ENCODE measurements at regions not wholly inside any gene's neighbourhood (a gene's known extent, or its start where the extent isn't known, plus 50 kb on each side); places are given as distances from the start of the nearest gene placed in this dataset.
A peak's percentile ranks its signal among the peaks of the same experiment; 100 is the strongest.
"Not testable (repeated sequence)": the region's sequence is repeated elsewhere in the genome, so short reads cannot be mapped to it uniquely, and the experiment has no call there.

GRCh38 chr2:230627806-230628724, 84.6 kb upstream of the CAB39 start:
- no peaks in the 10 kb centered on the region for H3K9me3 ChIP-seq (ENCODE audit: low read length)
- H3K4me2 ChIP-seq (ENCODE audit: low read length): no peak overlapping the region
- H3K4me1 ChIP-seq (ENCODE audit: insufficient read depth, low read length, severe bottlenecking): no peaks in the 10 kb centered on the region
- no peak overlapping the region for H3K4me3 ChIP-seq (ENCODE audit: low read depth, low read length, poor library complexity, severe bottlenecking)
- TF ChIP-seq CTCF (IDR thresholded peaks at IDR 0.05; ENCODE audit: low read length) (no peak), EZH2 (IDR thresholded peaks at IDR 0.05; ENCODE audit: borderline replicate concordance, low read length) (no peak)
- H3K9me2 ChIP-seq (ENCODE audit: low read depth, low read length): no peaks in the 10 kb centered on the region
- H3K79me2 ChIP-seq (ENCODE audit: insufficient read depth, low read length): no peaks in the 10 kb centered on the region
- no peak overlapping the region for H3K9ac ChIP-seq (ENCODE audit: low read length)
- no peaks in the 10 kb centered on the region for H4K20me1 ChIP-seq (ENCODE audit: insufficient read depth, low read length)
- H3F3A ChIP-seq (ENCODE audit: insufficient read depth, low read length): no peaks in the 10 kb centered on the region
- no peaks in the 10 kb centered on the region for H3K27me3 ChIP-seq (ENCODE audit: insufficient read depth, low read length)
- no peaks in the 10 kb centered on the region for H3K36me3 ChIP-seq (ENCODE audit: insufficient read depth, low read length)
- no peak overlapping the region for H3K27ac ChIP-seq (ENCODE audit: low read depth, low read length, poor library complexity, severe bottlenecking)
- no peak overlapping the region for H2AFZ ChIP-seq (ENCODE audit: low read length)

- Histone ChIP-seq H3K9me3 (ENCODE audit: low read length) (no peaks in the 10 kb centered on the region), H3K27ac (ENCODE audit: low read depth, low read length, poor library complexity, severe bottlenecking) (no peak overlapping the region), H3K36me3 (ENCODE audit: insufficient read depth, low read length) (no peaks in the 10 kb centered on the region), H3F3A (ENCODE audit: insufficient read depth, low read length) (no peaks in the 10 kb centered on the region), H3K79me2 (ENCODE audit: insufficient read depth, low read length) (no peaks in the 10 kb centered on the region), H3K9me2 (ENCODE audit: low read depth, low read length) (no peaks in the 10 kb centered on the region), H2AFZ (ENCODE audit: low read length) (no peak overlapping the region), H3K4me2 (ENCODE audit: low read length) (no peak overlapping the region), H3K27me3 (ENCODE audit: insufficient read depth, low read length) (no peaks in the 10 kb centered on the region), H3K4me1 (ENCODE audit: insufficient read depth, low read length, severe bottlenecking) (peaks cover 13% of the 10 kb centered on the region), H4K20me1 (ENCODE audit: insufficient read depth, low read length) (no peaks in the 10 kb centered on the region), H3K4me3 (ENCODE audit: low read depth, low read length, poor library complexity, severe bottlenecking) (no peak overlapping the region), H3K9ac (ENCODE audit: low read length) (no peak overlapping the region)
- TF ChIP-seq EZH2 (IDR thresholded peaks at IDR 0.05; ENCODE audit: borderline replicate concordance, low read length): no peak
- peak; percentile 35 for TF ChIP-seq CTCF (IDR thresholded peaks at IDR 0.05; ENCODE audit: low read length)
Measured at GRCh38 chr2:230631470-230631869, 81.2 kb upstream of the CAB39 start.

GRCh38 chr2:230634146-230634545, 78.5 kb upstream of the CAB39 start:
- Histone ChIP-seq H3K79me2 (ENCODE audit: insufficient read depth, low read length) (no peaks in the 10 kb centered on the region), H3K9me2 (ENCODE audit: low read depth, low read length) (no peaks in the 10 kb centered on the region), H3K4me1 (ENCODE audit: insufficient read depth, low read length, severe bottlenecking) (peaks cover 26% of the 10 kb centered on the region), H4K20me1 (ENCODE audit: insufficient read depth, low read length) (no peaks in the 10 kb centered on the region), H3K4me2 (ENCODE audit: low read length) (no peak overlapping the region), H3K9me3 (ENCODE audit: low read length) (no peaks in the 10 kb centered on the region), H3K4me3 (ENCODE audit: low read depth, low read length, poor library complexity, severe bottlenecking) (no peak overlapping the region), H2AFZ (ENCODE audit: low read length) (no peak overlapping the region), H3K36me3 (ENCODE audit: insufficient read depth, low read length) (no peaks in the 10 kb centered on the region), H3K9ac (ENCODE audit: low read length) (no peak overlapping the region), H3K27ac (ENCODE audit: low read depth, low read length, poor library complexity, severe bottlenecking) (peak overlapping the region; percentile 81), H3F3A (ENCODE audit: insufficient read depth, low read length) (0 out of 2 replicates have a peak, but pooled peaks cover 4% of the 10 kb centered on the region), H3K27me3 (ENCODE audit: insufficient read depth, low read length) (no peaks in the 10 kb centered on the region)
- TF ChIP-seq CTCF (IDR thresholded peaks at IDR 0.05; ENCODE audit: low read length) (no peak), EZH2 (IDR thresholded peaks at IDR 0.05; ENCODE audit: borderline replicate concordance, low read length) (no peak)

- H3K27ac ChIP-seq (ENCODE audit: low read depth, low read length, poor library complexity, severe bottlenecking): peak overlapping the region; percentile 81
- H3K9me2 ChIP-seq (ENCODE audit: low read depth, low read length); H3K36me3 ChIP-seq (ENCODE audit: insufficient read depth, low read length); H4K20me1 ChIP-seq (ENCODE audit: insufficient read depth, low read length); H3K9ac ChIP-seq (ENCODE audit: low read length); H3K4me2 ChIP-seq (ENCODE audit: low read length); H3K4me3 ChIP-seq (ENCODE audit: low read depth, low read length, poor library complexity, severe bottlenecking); H3F3A ChIP-seq (ENCODE audit: insufficient read depth, low read length); H2AFZ ChIP-seq (ENCODE audit: low read length); H3K9me3 ChIP-seq (ENCODE audit: low read length); H3K27me3 ChIP-seq (ENCODE audit: insufficient read depth, low read length); H3K79me2 ChIP-seq (ENCODE audit: insufficient read depth, low read length): not testable (repeated sequence)
- peaks cover 27% of the 10 kb centered on the region for H3K4me1 ChIP-seq (ENCODE audit: insufficient read depth, low read length, severe bottlenecking)
Measured at GRCh38 chr2:230634721-230635313, 77.8 kb upstream of the CAB39 start.
